ENCODE measurements at regions not wholly inside any gene's neighbourhood (a gene's known extent, or its start where the extent isn't known, plus 50 kb on each side); places are given as distances from the start of the nearest gene placed in this dataset.

DNA sequence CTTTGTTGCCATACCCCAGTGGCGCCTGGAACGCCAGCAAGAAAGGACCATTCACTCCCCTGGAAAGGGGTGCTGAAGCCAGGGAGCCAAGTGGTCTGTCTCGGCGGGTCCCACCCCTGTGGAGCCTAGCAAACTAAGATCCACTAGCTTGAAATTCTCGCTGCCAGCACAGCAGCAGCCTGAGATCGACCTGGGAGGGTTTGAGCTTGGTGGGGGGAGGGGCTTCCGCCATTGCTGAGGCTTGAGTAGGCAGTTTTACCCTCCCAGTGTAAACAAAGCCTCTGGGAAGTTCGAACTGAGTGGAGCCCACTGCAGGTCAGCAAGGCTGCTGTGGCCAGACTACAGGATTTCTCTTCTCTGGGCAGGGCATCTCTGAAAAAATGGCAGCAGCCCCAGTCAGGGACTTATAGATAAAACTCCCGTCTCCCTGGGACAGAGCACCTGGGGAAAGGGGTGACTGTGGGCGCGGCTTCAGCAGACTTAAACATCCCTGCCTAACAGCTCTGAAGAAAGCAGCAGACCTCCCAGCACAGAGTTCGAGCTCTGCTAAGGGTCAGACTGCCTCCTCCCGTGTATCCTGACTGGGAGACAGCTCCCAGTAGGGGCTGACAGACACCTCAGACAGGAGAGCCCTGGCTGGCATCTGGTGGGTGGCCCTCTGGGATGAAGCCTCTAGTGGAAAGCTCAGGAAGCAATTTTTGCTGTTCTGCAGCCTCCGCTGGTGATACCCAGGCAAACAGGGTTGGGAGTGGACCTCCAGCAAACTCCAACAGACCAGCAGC, 281.1 kb upstream of the SP4 start:
- no peak for DNase-seq (ENCODE audit: low spot score)

DNA sequence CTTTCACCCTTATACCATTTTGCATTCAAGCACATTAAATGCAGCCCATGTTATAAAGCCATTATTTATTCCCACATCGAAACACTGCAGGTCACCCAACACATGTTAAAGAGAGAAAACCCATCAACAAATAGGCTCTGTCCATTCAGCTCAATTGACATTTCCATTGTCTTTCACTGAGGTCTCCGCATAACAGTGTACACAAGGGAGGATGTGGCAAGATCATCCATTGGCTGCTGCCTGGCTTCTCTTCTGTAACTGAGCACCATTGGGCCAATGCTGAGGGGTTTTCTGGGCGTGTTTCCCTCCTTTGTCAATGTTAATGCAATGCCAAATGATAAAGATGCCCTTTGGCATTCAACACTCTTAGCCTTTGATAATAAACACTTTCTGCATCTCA, 278.1 kb upstream of the SP4 start:
- no peak for DNase-seq (ENCODE audit: low spot score)

DNA sequence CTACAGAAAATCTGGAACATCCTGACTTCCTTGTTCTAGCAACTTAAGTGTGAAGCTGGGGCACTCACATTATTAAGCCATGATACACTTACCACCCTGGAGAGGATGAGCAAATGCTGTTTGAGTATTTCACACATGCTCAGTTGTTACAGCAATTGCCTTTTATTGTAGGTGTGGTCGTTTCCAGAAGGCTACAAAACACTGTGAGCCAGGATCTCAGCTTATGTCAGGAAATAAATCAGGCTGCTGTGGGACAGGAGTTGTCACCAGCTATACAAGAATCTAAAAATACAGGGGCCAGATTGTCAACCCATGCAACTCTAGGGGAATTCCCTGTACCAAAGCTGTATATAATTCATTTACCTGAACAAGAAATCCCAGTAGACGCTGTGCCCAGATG, 273.3 kb upstream of the SP4 start:
- no peak for DNase-seq (ENCODE audit: low spot score)

DNA sequence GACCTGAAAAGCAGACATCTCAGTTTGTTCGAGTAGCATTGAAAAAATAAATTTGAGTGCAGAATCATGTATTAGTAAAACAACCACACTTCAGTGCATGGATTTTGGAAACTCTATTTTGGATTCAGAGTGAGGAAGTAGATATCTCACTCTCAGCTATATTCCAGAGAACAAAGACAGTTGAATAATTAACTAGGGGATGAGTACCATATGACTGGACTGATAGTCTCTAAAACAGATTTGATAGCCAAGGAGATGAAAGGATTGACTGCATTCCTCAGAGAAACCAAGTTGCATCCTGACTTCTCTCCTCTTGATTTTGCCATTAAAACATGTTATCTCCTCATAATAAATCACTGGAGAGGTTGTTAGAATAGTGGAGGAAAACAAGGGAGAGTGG, 268.4 kb upstream of the SP4 start:
- no peak for DNase-seq (ENCODE audit: low spot score)

DNA sequence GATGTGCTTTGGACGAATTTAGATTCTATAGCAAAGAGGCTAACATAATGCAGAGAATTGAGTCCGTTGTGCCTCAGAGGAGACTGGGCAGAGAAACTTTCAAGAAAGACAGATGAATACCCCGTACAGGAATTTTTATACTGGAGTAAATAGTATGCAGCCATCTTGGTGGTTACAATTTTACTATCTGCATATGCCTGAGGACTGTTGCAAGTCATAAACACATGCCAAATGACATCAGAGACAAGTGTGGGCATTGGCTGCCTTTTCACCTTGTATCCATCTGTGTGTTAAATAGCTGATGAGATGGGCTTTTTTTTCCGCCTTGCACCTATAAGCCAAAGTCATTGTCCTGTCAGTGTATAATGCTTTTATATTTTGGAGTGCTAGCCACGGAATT, 267.5 kb upstream of the SP4 start:
- no peak for DNase-seq (ENCODE audit: low spot score)

DNA sequence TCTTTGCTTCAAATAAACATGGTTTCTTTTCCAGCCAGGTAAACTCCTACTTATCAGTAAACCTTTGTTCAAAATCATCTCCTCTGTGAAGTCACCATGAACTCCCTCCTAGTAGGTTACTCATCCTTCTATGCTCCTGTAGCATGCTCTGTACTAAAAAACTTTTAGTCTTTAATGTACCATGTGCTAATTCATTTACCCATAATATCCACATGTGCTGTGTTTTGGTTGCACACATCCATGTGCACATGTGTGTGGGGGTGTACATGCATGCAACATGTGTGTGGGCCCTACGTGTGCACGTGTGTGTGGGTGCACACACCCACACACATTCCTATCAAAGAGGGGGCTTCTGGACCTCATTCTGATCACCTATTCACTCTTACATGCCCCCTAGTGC, 259.9 kb upstream of the SP4 start:
- DNase-seq (ENCODE audit: low spot score), result no peak

DNA sequence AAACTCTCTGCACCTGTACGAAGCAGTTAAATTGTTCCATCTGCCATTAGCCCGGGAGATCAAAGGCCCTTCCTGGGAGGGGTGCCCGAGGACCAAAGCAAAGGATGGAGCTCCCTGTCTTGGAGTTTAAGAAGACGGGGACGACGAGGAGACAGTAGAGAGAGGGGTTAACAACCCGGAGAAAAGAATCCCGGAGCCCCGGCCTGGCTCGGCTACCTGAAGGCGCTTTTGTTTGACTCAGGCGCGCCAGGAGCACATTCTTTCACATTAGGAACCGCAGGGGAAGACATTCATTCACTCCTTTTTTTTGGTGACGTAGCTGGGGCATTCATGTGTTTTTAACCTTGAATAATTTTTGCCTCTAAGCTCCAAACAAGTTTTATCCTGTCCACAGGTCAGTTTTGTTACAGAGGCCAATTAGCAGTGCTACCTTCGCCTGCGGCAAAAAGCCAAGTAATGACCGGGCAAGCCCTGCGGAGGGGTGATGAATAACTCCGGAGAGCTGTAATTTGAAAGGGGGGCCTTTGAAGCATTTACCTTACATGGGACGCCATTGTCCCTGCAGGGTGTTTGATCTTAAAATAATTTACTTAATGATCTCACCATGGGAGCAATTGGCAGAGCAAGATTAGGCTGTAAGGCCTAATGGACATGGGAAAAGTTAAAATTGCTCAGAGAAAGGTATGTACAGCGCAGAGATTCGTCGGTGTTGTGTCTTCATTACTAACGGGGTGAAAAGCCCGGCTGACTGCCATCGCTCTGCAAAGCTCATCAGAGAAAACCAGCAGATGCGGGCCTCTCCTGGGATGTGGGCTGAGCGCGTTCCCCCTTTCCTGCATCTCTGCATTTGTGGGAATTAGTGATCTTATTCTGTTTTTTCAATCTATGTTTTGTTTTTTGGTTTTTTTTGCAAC, 258.0 kb upstream of the SP4 start:
- DNase-seq (ENCODE audit: low spot score), result no peak

DNA sequence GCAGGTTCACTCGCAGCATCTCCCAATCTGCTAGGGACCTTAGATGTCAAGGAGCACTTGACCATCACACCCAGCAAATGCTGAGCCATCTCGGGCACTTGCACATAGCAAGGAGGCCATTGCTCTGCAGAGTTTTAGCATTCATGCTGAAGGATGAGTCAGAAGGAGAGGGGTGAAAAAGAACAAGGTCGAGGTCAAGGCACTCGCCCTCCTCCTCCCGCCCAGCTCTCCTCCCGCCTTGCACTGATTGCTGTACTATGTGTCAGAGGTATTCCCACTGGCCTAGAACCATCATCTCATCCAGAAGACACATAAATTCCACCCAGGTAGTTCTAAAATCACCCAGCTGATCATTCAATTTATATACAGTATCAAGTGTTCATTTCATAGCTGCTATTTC, 255.1 kb upstream of the SP4 start:
- no peak for DNase-seq (ENCODE audit: low spot score)

DNA sequence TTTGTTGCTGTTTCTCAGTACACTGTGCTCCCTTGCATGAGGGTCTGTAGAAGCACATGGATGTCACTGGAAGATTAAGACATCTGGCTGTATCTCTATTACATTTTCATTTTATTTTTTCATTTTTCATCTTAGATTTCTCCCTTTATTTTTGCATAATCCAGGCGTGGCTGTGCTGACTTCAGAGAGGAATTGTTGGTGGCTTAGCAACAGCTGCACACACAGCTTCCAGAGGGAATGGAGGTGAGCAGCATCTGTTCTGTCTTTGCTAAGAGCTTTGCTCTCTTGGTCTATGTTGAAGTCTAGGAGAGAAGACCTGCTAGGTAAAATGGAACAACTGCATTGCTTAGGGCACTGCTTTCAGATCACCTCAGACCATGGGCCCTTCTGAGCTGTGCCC, 254.4 kb upstream of the SP4 start:
- DNase-seq (ENCODE audit: low spot score), result no peak

DNA sequence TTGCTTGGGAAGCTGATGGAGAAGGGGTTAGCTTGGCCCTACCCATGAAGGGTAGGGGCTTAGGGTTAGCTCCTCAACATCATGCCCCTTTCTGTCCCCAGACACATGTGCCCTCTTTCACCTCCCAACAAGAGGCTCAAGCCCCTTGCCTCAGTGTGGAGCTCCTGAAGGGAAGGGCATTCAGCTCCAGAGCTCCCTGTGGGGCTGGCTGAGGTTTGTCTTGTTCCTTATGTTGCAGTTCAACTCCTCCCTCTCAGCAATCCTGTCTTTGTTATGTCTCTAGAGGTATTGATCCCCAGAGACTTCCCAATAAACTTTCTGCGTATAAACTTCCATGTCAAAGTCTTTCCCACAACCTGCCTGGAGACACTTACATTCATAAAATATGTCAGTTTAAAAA, 252.2 kb upstream of the SP4 start:
- no peak for DNase-seq (ENCODE audit: low spot score)

DNA sequence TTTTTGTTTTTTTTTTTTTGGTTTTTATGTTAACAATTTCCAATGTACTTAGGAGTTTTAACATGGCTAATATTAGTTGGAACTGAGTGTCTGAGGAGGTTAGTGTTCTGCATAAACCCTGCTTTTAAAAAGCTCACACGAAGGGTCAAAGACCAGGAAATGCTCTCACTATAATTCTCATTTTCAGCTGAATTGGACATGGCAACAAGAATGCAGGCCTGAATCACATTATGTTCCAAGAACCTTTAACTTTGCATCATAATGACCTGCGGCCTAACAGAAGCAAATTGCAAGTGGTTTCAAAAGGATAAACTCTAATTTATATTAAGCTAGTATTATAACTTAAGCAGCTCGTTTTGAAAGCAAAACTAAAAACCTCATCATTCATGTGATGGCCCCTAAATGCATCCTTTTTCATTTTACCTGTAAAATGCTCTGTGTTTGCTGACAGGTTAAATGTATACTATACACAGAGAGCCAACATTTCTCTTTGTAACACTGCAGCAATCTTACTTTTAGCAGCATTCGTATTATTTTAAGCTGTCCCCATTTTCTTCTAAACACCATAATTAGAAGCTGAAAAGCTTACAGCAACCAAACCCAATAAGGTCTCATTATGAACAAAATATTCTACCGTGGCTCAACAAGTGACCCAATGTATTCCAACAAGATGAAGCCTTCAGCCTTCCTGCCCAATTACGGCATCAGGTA, 242.8 kb upstream of the SP4 start:
- no peak for DNase-seq (ENCODE audit: low spot score)

DNA sequence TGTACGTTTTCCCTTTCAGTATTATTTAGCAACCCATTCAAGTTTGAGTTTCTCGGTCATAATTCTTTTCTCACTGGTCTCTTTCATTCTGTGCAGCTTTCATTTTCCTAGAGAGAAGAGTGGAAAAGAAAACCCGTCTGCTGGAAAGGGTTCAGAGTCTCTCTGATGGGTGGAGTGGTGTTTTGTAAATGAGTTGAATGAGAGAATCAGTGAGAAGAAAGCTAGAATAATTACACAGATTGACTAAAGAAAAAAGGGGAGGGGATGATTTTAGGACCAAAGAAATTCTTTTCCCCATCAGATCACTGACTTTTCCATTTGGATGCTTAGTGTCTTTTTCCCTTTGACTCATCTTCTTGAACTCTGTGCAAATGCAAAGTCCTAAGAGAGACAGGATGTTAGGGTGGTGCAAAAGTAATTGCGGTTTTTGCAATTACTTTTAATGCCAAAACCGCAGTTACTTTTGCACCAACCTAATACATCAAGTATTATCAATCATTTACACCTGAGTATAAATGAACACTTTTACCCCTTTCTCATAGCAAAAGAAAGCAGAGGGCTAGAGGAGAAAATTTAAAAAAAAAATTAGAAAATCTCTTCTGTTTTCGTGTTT, 242.1 kb upstream of the SP4 start:
- no peak for DNase-seq (ENCODE audit: low spot score)

DNA sequence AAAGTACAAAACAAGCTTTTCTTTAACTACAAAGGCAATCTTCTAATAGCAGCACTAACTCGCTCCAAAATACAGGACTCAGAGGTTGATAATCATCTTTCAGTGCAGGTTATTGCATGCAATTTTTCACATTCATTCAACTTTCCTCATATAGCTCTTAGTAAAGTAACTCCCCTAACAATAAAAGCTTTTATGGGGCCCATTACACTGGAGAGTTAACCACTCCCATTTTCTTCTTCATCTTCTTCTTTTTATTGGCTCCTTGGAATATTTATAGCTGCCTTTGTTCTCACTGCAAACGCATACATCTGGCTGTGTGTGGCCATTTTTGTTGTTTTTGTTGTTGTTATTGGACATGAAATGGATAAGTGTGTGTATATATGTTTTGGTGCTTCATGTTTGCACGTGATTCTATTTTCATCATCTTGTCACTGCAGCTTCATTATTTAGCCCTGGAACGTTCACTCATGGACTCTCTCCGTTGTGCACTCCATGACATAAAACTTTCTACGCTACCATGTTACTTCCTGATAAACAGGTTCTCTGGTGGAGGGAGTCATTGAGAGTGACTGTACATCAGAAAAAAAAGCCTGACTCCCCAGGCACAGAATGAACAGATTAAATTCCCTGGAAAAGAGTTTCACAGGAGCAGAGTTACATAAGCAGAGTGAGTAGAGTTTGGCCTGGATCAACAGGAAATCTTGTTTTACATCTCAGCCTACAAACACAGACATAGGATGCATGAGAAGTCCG, 236.4 kb upstream of the SP4 start:
- DNase-seq (ENCODE audit: low spot score), result no peak

DNA sequence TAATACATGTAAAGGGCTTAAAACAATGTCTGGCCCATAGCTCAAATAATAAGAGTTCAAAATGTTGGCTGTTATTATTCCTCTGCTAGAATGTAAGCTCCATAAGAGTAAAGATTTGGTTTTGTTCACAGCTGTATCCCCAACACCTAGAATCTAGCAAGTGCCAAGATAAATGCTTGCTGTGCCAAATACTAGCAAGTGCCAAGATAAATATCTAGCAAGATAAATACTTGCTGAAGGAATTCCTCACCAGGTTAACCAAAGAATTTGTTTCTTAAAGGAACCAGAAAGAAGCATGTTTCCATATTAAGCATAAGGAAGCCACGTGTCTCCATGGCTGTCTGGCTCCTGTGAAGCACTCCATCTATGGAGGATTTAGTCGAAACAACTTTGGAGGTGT, 235.2 kb upstream of the SP4 start:
- DNase-seq (ENCODE audit: low spot score), result no peak

DNA sequence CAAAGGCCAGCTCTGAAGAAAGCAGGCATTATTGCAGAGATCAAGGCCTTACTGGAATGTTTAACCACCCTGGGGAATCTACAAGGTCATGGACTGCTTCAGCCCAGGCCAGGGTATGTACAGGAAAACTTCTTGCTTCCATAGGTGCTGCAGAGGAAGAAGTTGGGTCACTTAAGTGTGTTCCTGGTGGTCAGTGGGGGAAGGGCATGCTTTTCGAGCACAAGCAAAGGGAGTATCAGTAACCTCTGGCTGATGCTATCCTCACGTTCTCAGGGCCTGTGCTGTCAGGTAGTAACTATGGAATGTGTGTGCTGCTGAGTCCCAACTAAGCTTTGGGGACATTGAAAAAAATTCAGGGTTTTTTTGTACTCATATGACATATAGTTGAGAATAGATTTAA, 234.0 kb upstream of the SP4 start:
- no peak for DNase-seq (ENCODE audit: low spot score)

DNA sequence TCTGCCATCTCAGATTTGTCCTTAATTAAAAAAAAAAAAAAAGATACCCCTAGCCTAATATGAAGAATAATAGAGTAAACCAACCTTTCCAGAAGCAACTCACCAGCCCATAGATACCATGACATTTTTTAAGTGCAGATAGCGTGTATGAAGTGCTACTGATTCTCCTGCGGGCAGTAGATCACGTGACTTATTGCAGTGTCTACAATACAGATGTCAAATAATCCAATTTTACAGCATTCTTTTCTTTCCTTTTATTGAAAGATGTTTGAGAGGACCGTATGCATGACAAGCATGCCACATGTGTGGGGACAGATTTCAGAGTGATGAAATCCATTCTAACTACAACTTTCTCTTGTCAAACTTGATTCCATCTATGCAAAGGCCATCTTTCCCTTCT, 232.9 kb upstream of the SP4 start:
- DNase-seq (ENCODE audit: low spot score), result no peak

DNA sequence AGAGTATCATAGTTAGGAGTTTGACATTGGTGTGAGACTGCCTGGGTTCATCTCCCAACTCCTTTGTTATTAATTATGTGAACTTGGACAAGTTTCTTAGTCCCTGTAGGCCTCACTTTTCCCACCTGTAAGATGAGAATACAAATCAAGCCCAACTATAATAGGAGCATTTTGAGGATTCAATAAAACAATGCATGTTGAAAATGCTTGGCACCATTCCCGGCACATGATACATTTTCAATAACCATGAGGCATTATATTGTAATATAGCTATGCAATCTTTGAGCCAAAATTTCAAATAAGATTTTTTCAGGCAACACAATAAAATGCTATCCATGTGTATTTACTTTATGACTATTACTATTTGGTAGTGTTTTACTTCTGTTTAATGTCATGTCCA, 229.0 kb upstream of the SP4 start:
- no peak for DNase-seq (ENCODE audit: low spot score)

DNA sequence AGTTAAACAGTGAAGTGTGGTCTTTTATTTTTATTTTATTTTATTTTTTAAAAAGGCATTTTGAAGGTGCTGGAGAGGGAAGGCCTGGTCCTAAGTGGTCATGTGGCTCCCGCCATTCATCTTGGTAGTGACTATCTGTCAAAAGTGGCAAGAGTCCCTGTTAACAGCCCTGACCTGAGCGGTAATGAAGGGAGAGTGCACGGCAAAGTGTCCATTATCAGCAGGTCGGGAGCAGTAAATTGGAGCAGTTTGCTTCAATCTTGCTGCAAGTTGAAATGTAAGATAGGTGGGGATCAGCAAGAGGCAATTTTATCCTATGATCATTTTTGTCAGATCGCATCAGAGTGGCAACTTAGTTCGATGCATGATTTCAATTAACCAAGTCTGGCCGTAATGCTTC, 227.4 kb upstream of the SP4 start:
- no peak for DNase-seq (ENCODE audit: low spot score)

DNA sequence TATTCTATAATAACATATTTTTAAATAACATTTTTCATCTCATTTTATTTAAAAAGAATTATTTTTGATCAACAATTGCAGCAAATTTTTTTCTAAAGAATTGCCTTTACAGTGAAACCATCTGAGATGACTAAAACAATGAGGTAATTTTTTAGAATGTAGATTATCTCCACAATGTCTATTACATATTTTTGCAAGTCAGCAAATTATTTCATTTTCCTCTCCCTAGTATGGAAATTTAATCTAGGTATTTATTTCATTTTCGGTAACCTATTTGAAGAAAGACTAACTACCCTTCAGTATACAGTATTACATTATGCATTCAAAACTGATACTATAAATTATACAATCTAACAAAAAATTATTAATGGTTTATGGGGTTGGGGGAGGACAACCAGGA, 213.2 kb upstream of the SP4 start:
- DNase-seq (ENCODE audit: low spot score), result no peak

DNA sequence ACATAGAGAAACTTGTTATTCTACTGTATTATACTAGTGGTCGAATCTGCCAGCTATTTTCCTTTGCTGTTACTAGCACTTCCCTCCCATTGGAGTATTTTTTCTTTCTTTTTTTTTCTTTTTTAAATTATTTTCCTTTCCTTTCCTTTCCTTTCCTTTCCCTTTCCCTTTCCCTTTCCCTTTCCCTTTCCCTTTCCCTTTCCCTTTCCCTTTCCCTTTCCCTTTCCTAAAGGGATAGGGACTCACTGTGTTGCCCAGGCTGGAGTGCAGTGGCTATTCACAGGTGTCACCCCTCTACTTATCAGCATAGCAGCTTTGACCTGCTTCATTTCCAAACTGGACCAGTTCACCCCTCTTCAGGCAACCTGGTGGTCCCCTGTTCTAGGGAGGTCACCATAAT, 212.6 kb upstream of the SP4 start:
- DNase-seq (ENCODE audit: low spot score), result no peak

DNA sequence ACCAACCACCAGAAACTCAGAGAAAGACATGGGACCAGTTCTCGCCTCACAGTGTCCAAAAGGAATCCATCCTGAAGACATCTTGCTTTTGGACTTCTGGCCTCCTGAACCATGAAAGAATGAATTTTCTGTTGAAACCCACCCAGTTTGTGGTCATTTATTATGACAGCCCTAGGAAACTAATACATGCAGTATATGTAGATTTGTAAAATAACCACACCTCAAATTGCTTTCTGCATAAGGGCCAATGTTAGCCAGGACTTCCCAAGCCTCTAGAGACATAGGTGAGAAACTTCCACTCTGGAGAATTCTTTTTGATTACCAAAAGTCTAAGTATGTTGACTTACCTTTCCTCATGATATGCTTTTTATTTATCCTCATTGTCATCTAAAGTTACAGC, 210.5 kb upstream of the SP4 start:
- no peak for DNase-seq (ENCODE audit: low spot score)

DNA sequence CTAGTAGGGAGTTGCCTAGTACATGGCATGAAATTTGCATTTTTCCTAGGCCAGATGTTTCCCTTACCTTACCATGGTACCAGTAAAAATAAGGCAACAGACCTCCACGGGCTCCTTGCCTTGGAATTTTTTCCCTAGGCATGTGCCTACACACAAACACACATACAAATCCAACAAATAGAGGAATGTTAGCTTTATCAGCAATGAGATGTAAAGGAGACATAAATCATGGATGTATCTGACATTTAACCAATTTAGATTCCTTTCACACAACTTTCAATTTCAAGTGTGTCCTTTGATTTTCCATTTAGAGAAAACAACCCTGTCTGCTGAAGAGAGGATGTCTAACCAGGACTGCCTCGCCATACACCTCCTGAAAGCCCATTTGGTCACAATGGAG, 209.7 kb upstream of the SP4 start:
- no peak for DNase-seq (ENCODE audit: low spot score)
